K562 (cell line): ENCODE measurements at regions not wholly inside any gene's neighbourhood (a gene's known extent, or its start where the extent isn't known, plus 50 kb on each side); places are given as distances from the start of the nearest gene placed in this dataset.

ENCODE experiments used
- ATF7 ChIP-seq: fragments of 450-650 bp; IDR thresholded peaks from 2 replicates; pipeline ENCODE4 v1.7.1; 2014; ENCODE audit warnings: mild to moderate bottlenecking, moderate library complexity
- CHD4 ChIP-seq: fragments of 200-600 bp; sonication (generic); IDR thresholded peaks from 3 replicates; pipeline ENCODE4 v1.6.1; 2012; ENCODE audit warnings: low read depth, mild to moderate bottlenecking, mixed read lengths, low read length, inconsistent platforms; ENCODE audit not compliant: insufficient read depth, insufficient replicate concordance, poor library complexity, severe bottlenecking
- FOXP1 ChIP-seq: sonication (generic); formaldehyde crosslinking; IDR thresholded peaks from 2 replicates; pipeline ENCODE4 v1.8.0; 2022; ENCODE audit warnings: mild to moderate bottlenecking, missing genetic modification reagents
- JUN ChIP-seq, 2 experiments: sonication (generic) in 1 of 2; formaldehyde crosslinking in 1 of 2; IDR thresholded peaks; 2 replicates each; pipeline versions ENCODE4 v1.6.1 to v1.8.0; 2012 to 2022; ENCODE audit warnings: borderline replicate concordance in 2 of 2, mild to moderate bottlenecking in 2 of 2, improper control_type of control experiment in 1 of 2, low read depth in 1 of 2, low read length in 1 of 2, missing genetic modification reagents in 1 of 2
- MEF2A ChIP-seq: IDR thresholded peaks from 2 replicates; pipeline ENCODE4 v1.6.1; 2011; ENCODE audit warnings: low read depth, mild to moderate bottlenecking, low read length, moderate library complexity; ENCODE audit not compliant: control insufficient read depth
- MEF2D ChIP-seq: conservative IDR thresholded peaks from 2 replicates; pipeline ENCODE4 v1.6.1; 2016; ENCODE audit warnings: low read depth, missing genetic modification characterization, missing compliant biosample characterization
- SMARCA4 ChIP-seq: fragments of 450-650 bp; IDR thresholded peaks from 2 replicates; pipeline ENCODE4 v1.6.1; 2016
- ZNF551 ChIP-seq: fragments of 250-450 bp; sonication (Bioruptor Pico); IDR thresholded peaks from 2 replicates; pipeline ENCODE4 v1.5.0; 2021; ENCODE audit warnings: mild to moderate bottlenecking, moderate library complexity
- TF ChIP-seq, protein P1 (sequence below): sonication (generic); formaldehyde crosslinking; IDR thresholded peaks from 2 replicates; pipeline ENCODE4 v1.8.0; 2023; ENCODE audit warnings: missing genetic modification reagents, mild to moderate bottlenecking, borderline replicate concordance
- TF ChIP-seq, protein P2 (sequence below): fragments of 450-650 bp; formaldehyde crosslinking; IDR thresholded peaks from 2 replicates; pipeline ENCODE4 v1.4.0; 2020; ENCODE audit warnings: mild to moderate bottlenecking, moderate library complexity
- TF ChIP-seq, protein P3 (sequence below), 2 experiments: fragments of 450-650 bp; conservative IDR thresholded peaks; 2 replicates each; pipeline ENCODE4 v1.6.1; 2017; ENCODE audit warnings: mild to moderate bottlenecking in 2 of 2, moderate library complexity in 2 of 2
- TF ChIP-seq, protein P4 (sequence below): sonication (generic); formaldehyde crosslinking; IDR thresholded peaks from 2 replicates; pipeline ENCODE4 v1.9.0; 2022; ENCODE audit warnings: mild to moderate bottlenecking, missing genetic modification reagents

DNA sequence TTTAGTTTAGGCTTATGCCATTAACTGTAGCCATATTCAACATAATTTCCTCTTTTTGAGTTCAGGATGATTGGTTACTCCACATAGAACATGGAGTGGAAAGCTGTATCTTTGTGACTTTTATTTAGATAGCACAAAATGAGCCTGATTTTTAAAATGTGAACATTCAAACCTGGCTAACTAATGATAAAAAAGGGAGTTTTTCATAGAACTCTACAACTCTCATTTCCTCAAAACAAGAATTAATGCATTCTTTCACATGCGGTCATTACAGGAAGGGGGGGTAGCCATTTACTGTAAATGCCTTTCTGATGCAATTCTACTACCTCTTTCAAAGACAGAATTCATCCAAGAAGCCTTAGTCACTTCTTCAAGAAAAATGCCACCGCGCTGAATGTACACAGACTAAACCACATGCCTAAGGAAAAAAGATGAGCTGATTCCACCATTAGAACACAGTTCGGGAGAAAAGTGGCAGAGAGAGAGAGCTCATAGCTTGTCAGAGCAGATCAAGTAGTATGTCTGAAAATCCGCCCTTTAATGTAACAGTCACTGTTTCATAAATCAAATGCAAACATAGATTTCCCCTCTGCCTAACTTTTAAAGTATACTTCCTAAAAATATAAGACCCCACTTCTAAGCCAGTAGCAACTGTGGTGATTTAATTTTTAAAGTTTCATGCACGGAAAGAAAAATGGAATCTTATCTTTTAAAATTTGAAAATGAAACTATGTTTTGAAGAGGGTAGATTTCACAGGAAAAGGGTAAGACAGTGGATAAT lies 226.4 kb upstream of the KLF14 start (continued):
- TF ChIP-seq JUN (IDR thresholded peaks at IDR 0.05; ENCODE audit: borderline replicate concordance, low read depth, low read length): peak; percentile 88
- TF ChIP-seq JUN (CRISPR knock-in tag; IDR thresholded peaks at IDR 0.05; ENCODE audit: borderline replicate concordance): no peak
- TF ChIP-seq, protein P1, sequence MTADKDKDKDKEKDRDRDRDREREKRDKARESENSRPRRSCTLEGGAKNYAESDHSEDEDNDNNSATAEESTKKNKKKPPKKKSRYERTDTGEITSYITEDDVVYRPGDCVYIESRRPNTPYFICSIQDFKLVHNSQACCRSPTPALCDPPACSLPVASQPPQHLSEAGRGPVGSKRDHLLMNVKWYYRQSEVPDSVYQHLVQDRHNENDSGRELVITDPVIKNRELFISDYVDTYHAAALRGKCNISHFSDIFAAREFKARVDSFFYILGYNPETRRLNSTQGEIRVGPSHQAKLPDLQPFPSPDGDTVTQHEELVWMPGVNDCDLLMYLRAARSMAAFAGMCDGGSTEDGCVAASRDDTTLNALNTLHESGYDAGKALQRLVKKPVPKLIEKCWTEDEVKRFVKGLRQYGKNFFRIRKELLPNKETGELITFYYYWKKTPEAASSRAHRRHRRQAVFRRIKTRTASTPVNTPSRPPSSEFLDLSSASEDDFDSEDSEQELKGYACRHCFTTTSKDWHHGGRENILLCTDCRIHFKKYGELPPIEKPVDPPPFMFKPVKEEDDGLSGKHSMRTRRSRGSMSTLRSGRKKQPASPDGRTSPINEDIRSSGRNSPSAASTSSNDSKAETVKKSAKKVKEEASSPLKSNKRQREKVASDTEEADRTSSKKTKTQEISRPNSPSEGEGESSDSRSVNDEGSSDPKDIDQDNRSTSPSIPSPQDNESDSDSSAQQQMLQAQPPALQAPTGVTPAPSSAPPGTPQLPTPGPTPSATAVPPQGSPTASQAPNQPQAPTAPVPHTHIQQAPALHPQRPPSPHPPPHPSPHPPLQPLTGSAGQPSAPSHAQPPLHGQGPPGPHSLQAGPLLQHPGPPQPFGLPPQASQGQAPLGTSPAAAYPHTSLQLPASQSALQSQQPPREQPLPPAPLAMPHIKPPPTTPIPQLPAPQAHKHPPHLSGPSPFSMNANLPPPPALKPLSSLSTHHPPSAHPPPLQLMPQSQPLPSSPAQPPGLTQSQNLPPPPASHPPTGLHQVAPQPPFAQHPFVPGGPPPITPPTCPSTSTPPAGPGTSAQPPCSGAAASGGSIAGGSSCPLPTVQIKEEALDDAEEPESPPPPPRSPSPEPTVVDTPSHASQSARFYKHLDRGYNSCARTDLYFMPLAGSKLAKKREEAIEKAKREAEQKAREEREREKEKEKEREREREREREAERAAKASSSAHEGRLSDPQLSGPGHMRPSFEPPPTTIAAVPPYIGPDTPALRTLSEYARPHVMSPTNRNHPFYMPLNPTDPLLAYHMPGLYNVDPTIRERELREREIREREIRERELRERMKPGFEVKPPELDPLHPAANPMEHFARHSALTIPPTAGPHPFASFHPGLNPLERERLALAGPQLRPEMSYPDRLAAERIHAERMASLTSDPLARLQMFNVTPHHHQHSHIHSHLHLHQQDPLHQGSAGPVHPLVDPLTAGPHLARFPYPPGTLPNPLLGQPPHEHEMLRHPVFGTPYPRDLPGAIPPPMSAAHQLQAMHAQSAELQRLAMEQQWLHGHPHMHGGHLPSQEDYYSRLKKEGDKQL: no peak
- peak; percentile 82; the same call in 1 of the 2 replicates for TF ChIP-seq SMARCA4
- peak; percentile 65; the same call in 1 of the 2 replicates for TF ChIP-seq ZNF551 (CRISPR knock-in tag)
- TF ChIP-seq MEF2D (tag): 0 out of 2 replicates have a peak, but pooled peaks have one; percentile 43
- TF ChIP-seq, protein P2, sequence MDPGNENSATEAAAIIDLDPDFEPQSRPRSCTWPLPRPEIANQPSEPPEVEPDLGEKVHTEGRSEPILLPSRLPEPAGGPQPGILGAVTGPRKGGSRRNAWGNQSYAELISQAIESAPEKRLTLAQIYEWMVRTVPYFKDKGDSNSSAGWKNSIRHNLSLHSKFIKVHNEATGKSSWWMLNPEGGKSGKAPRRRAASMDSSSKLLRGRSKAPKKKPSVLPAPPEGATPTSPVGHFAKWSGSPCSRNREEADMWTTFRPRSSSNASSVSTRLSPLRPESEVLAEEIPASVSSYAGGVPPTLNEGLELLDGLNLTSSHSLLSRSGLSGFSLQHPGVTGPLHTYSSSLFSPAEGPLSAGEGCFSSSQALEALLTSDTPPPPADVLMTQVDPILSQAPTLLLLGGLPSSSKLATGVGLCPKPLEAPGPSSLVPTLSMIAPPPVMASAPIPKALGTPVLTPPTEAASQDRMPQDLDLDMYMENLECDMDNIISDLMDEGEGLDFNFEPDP: no peak; the same call in 1 of the 2 replicates
- no peak for TF ChIP-seq MEF2A
- TF ChIP-seq, protein P3, sequence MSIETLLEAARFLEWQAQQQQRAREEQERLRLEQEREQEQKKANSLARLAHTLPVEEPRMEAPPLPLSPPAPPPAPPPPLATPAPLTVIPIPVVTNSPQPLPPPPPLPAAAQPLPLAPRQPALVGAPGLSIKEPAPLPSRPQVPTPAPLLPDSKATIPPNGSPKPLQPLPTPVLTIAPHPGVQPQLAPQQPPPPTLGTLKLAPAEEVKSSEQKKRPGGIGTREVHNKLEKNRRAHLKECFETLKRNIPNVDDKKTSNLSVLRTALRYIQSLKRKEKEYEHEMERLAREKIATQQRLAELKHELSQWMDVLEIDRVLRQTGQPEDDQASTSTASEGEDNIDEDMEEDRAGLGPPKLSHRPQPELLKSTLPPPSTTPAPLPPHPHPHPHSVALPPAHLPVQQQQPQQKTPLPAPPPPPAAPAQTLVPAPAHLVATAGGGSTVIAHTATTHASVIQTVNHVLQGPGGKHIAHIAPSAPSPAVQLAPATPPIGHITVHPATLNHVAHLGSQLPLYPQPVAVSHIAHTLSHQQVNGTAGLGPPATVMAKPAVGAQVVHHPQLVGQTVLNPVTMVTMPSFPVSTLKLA (conservative IDR thresholded peaks at IDR 0.05): peak in 1 of 2 experiments; percentile 43; a peak in 1 of 4 replicates
- peak; percentile 87 for TF ChIP-seq ATF7
- TF ChIP-seq, protein P4, sequence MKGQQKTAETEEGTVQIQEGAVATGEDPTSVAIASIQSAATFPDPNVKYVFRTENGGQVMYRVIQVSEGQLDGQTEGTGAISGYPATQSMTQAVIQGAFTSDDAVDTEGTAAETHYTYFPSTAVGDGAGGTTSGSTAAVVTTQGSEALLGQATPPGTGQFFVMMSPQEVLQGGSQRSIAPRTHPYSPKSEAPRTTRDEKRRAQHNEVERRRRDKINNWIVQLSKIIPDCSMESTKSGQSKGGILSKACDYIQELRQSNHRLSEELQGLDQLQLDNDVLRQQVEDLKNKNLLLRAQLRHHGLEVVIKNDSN (CRISPR knock-in tag): no peak
- no peak for TF ChIP-seq CHD4
- 0 out of 2 replicates have a peak, but pooled peaks have one; percentile 21 for TF ChIP-seq FOXP1 (CRISPR knock-in tag)
